22Rv1 (cell line): ENCODE measurements at regions not wholly inside any gene's neighbourhood (a gene's known extent, or its start where the extent isn't known, plus 50 kb on each side); places are given as distances from the start of the nearest gene placed in this dataset.

Experiments
- CTCF ChIP-seq: fragments of 450-650 bp; IDR thresholded peaks from 2 replicates; pipeline ENCODE4 v1.5.1; 2017; ENCODE audit warnings: mild to moderate bottlenecking
- ZFX ChIP-seq: fragments of 450-650 bp; IDR thresholded peaks from 2 replicates; pipeline ENCODE4 v1.6.1; 2017; ENCODE audit warnings: antibody characterized with exemption, borderline replicate concordance

- TF ChIP-seq CTCF (no peak), ZFX (no peak)
Measured at GRCh38 chr4:18749391-18749790, 727.8 kb upstream of the LCORL start.
